Smooth muscle cell (in vitro differentiated cells): ENCODE measurements at regions not wholly inside any gene's neighbourhood (a gene's known extent, or its start where the extent isn't known, plus 50 kb on each side); places are given as distances from the start of the nearest gene placed in this dataset.

Experiments used
- DNase-seq: peaks from one replicate; lab custom pipeline; 2025; ENCODE audit not compliant: unreplicated experiment; lab: John Stamatoyannopoulos, UW
- H2AFZ ChIP-seq: fragments of 200-600 bp; sonication (generic); 2 replicates; pipeline ENCODE4 v1.6.0; 2016; ENCODE audit warnings: antibody characterized with exemption, low read depth, mild to moderate bottlenecking
- H3F3A ChIP-seq: fragments of 200-600 bp; sonication (generic); 2 replicates; pipeline ENCODE4 v1.6.0; 2017; ENCODE audit warnings: antibody characterized with exemption, low read depth
- H3K27ac ChIP-seq: fragments of 200-600 bp; sonication (generic); 2 replicates; pipeline ENCODE4 v1.5.1; 2016; ENCODE audit warnings: low read depth, mild to moderate bottlenecking
- H3K27me3 ChIP-seq: fragments of 200-600 bp; sonication (generic); 2 replicates; pipeline ENCODE4 v1.6.1; 2016; ENCODE audit warnings: low read depth, mild to moderate bottlenecking
- H3K36me3 ChIP-seq: fragments of 200-600 bp; sonication (generic); 2 replicates; pipeline ENCODE4 v1.5.1; 2016; ENCODE audit warnings: low read depth
- H3K4me1 ChIP-seq: fragments of 200-600 bp; sonication (generic); 2 replicates; pipeline ENCODE4 v1.5.1; 2016; ENCODE audit warnings: low read depth
- H3K4me2 ChIP-seq: fragments of 200-600 bp; sonication (generic); 2 replicates; pipeline ENCODE4 v1.6.0; 2016; ENCODE audit warnings: mild to moderate bottlenecking
- H3K4me3 ChIP-seq: fragments of 200-600 bp; sonication (generic); 2 replicates; pipeline ENCODE4 v1.5.1; 2016; ENCODE audit warnings: mild to moderate bottlenecking
- H3K79me2 ChIP-seq: fragments of 200-600 bp; sonication (generic); 2 replicates; pipeline ENCODE4 v1.6.0; 2016; ENCODE audit warnings: low read depth, mild to moderate bottlenecking
- H3K9ac ChIP-seq: fragments of 200-600 bp; sonication (generic); 2 replicates; pipeline ENCODE4 v1.6.0; 2016; ENCODE audit warnings: low read depth
- H3K9me3 ChIP-seq: fragments of 200-600 bp; sonication (generic); replicated peaks from 2 replicates; pipeline ENCODE4 v1.5.1; 2016; ENCODE audit warnings: low read depth
- H4K20me1 ChIP-seq: fragments of 200-600 bp; sonication (generic); 2 replicates; pipeline ENCODE4 v1.6.0; 2016; ENCODE audit warnings: low read depth
- WGBS: methylation state at CpG from one replicate; pipeline ENCODE4 v1.1.7; 2016; ENCODE audit warnings: low lambda C conversion rate; 5-methylcytosine and 5-hydroxymethylcytosine counted together
- TF ChIP-seq, protein P1 (sequence below): fragments of 200-600 bp; sonication (generic); IDR thresholded peaks from 2 replicates; pipeline ENCODE4 v1.5.1; 2017; ENCODE audit warnings: borderline replicate concordance, mild to moderate bottlenecking, antibody characterized with exemption; ENCODE audit not compliant: insufficient read depth, poor library complexity, severe bottlenecking

DNA sequence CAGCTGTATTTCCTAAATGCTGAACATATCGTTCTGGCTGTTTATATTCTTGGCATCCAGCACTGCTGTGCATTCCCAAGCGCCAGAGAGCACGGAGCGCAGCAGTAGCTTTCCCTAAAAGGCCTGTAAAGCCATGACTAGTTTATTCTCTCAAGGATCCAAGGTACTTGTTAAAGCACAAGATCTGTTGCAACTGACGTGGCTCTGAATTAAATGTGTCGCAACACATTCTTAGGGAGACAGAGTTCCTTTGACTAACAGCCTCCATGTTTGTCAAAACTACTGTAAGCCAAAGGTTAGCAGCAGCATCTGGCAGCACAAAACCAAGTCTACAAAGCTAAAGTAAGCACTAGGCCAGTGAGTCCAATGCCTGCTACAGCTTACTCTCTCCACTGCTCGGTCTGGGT, 188.6 kb upstream of the FN1 start:
- TF ChIP-seq, protein P1, sequence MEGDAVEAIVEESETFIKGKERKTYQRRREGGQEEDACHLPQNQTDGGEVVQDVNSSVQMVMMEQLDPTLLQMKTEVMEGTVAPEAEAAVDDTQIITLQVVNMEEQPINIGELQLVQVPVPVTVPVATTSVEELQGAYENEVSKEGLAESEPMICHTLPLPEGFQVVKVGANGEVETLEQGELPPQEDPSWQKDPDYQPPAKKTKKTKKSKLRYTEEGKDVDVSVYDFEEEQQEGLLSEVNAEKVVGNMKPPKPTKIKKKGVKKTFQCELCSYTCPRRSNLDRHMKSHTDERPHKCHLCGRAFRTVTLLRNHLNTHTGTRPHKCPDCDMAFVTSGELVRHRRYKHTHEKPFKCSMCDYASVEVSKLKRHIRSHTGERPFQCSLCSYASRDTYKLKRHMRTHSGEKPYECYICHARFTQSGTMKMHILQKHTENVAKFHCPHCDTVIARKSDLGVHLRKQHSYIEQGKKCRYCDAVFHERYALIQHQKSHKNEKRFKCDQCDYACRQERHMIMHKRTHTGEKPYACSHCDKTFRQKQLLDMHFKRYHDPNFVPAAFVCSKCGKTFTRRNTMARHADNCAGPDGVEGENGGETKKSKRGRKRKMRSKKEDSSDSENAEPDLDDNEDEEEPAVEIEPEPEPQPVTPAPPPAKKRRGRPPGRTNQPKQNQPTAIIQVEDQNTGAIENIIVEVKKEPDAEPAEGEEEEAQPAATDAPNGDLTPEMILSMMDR, result no peak
- Histone ChIP-seq H2AFZ (peak overlapping the region; percentile 32), H3K27me3 (no peaks in the 10 kb centered on the region), H3K27ac (peak overlapping the region; percentile 72), H4K20me1 (no peaks in the 10 kb centered on the region), H3F3A (no peaks in the 10 kb centered on the region), H3K36me3 (no peaks in the 10 kb centered on the region), H3K9ac (no peak overlapping the region), H3K4me2 (peak overlapping the region; percentile 20), H3K4me1 (peaks cover 7% of the 10 kb centered on the region), H3K9me3 (no peaks in the 10 kb centered on the region), H3K79me2 (no peaks in the 10 kb centered on the region), H3K4me3 (no peak overlapping the region)
- WGBS, result 21% methylated on average over 7 of the region's 7 CpGs
- no peak for DNase-seq

DNA sequence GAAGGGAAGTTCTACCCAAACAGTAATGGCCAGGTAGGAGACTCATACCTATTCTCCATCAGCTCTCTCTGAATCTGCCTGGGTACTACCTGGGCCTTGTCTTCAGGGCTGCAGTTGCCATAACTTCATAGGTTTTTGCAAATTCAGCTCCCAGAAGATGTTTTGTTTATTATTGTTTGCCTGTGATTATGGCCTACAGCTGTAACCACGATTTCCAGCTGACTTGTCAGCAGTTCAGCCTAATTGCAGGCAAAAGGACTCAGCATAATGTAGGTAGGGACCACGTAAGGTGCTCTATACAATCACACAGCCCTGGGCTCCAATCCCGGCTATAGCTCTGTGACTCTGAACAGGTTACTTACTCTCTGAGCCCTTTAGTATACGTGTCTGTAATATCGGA, 187.0 kb upstream of the FN1 start:
- TF ChIP-seq, protein P1, result no peak
- no peaks in the 10 kb centered on the region for H3K36me3 ChIP-seq
- no peaks in the 10 kb centered on the region for H3K9me3 ChIP-seq
- no peaks in the 10 kb centered on the region for H3K27me3 ChIP-seq
- H3K9ac ChIP-seq, result no peak overlapping the region
- peaks cover 17% of the 10 kb centered on the region for H3K4me1 ChIP-seq
- no peaks in the 10 kb centered on the region for H3F3A ChIP-seq
- no peak for DNase-seq
- 73% methylated on average over 5 of the region's 5 CpGs for WGBS
- H3K4me3 ChIP-seq, result no peak overlapping the region
- no peaks in the 10 kb centered on the region for H4K20me1 ChIP-seq
- no peaks in the 10 kb centered on the region for H3K79me2 ChIP-seq
- H2AFZ ChIP-seq, result no peak overlapping the region
- no peak overlapping the region for H3K27ac ChIP-seq
- no peak overlapping the region for H3K4me2 ChIP-seq

DNA sequence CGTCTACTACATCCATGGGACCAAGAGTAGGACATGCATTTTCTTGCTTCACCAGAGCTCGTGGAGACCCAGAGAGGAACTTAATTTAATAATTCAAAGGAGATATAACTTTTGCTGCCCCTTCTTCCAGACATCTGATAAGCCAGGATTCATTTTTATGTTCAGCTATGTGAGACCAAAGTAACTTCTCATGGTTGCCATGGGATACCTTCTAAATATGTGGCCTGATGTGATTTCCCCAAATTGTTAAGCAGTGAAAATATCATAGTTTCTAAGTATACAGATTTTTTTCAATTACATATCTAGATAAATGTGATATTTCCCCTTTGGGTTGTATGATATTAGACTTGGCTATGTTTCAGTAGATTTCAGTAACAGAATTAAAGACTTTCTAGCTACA, 185.5 kb upstream of the FN1 start:
- no peak overlapping the region for H2AFZ ChIP-seq
- WGBS, result 100% methylated on average over 2 of the region's 2 CpGs
- no peaks in the 10 kb centered on the region for H3K27me3 ChIP-seq
- H3F3A ChIP-seq, result no peaks in the 10 kb centered on the region
- peak overlapping the region; percentile 10 for H3K27ac ChIP-seq
- no peaks in the 10 kb centered on the region for H4K20me1 ChIP-seq
- no peak overlapping the region for H3K4me2 ChIP-seq
- H3K9me3 ChIP-seq, result no peaks in the 10 kb centered on the region
- no peaks in the 10 kb centered on the region for H3K36me3 ChIP-seq
- H3K4me1 ChIP-seq, result peaks cover 17% of the 10 kb centered on the region
- no peaks in the 10 kb centered on the region for H3K79me2 ChIP-seq
- TF ChIP-seq, protein P1, result no peak
- DNase-seq, result no peak
- H3K4me3 ChIP-seq, result no peak overlapping the region
- no peak overlapping the region for H3K9ac ChIP-seq

- Histone ChIP-seq H3K4me3 (no peak overlapping the region), H4K20me1 (no peaks in the 10 kb centered on the region), H3K36me3 (no peaks in the 10 kb centered on the region), H3K27me3 (no peaks in the 10 kb centered on the region), H3K9me3 (no peaks in the 10 kb centered on the region), H2AFZ (no peak overlapping the region), H3K27ac (peak overlapping the region; percentile 75), H3F3A (peaks cover 4% of the 10 kb centered on the region), H3K4me1 (peaks cover 17% of the 10 kb centered on the region), H3K4me2 (no peak overlapping the region), H3K79me2 (no peaks in the 10 kb centered on the region), H3K9ac (no peak overlapping the region)
- TF ChIP-seq, protein P1, result no peak
- no peak for DNase-seq
- WGBS, result 96% methylated on average over 3 of the region's 3 CpGs
Observed at GRCh38 chr2:215620528-215620927, 184.7 kb upstream of the FN1 start.
